Left ventricle myocardium inferior (tissue), 1 donor: ENCODE measurements at regions not wholly inside any gene's neighbourhood (a gene's known extent, or its start where the extent isn't known, plus 50 kb on each side); places are given as distances from the start of the nearest gene placed in this dataset.

Experiments used
- DNase-seq: peaks from one replicate; pipeline ENCODE4 v3.0.0-alpha.2; 2020
- H3K27ac ChIP-seq: fragments of 200-600 bp; replicated peaks from 2 replicates; pipeline ENCODE4 v1.8.0; 2021
- H3K27me3 ChIP-seq: fragments of 200-600 bp; 2 replicates; pipeline ENCODE4 v1.8.0; 2021; ENCODE audit warnings: low read depth
- H3K36me3 ChIP-seq: fragments of 200-600 bp; 2 replicates; pipeline ENCODE4 v1.8.0; 2021
- H3K4me1 ChIP-seq: fragments of 200-600 bp; 2 replicates; pipeline ENCODE4 v1.8.0; 2021
- H3K4me3 ChIP-seq: fragments of 200-600 bp; 2 replicates; pipeline ENCODE4 v1.8.0; 2021; ENCODE audit warnings: mild to moderate bottlenecking, moderate library complexity
- H3K9me3 ChIP-seq: fragments of 200-600 bp; replicated peaks from 2 replicates; pipeline ENCODE4 v1.8.0; 2021
- intact Hi-C: fragments of 100-400 bp; cut with micrococcal nuclease; formaldehyde crosslinking; loops from one replicate; pipeline ENCODE4 v1.11.0; 2022
- TF ChIP-seq, protein P1 (sequence below): fragments of 200-600 bp; IDR thresholded peaks from 2 replicates; pipeline ENCODE4 v1.8.0; 2021; ENCODE audit warnings: antibody characterized with exemption, mild to moderate bottlenecking, borderline replicate concordance
- donor health status: DM: no; HTN: yes; CAD: no; lungs with severe emphysema.

DNA sequence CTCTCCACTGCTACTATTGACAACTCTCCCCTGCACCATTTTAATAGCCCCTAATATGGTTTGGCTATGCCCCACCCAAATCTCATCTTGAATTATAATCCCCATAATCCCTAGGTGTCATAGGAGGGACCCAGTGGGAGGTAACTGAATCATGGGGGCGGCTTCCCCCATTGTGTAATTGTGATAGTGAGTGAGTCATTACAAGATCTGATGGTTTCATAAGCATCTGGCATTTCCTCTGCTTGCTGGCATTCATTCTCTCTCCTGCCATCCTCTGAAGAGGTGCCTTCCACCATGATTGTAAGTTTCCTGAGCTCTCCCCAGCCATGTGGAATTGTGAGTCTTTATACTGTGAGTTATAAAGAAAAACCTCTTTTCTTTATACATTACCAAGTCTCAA, 74.1 kb upstream of the TCF21 start:
- Histone ChIP-seq H3K4me3 (no peak overlapping the region), H3K27ac (no peak overlapping the region), H3K9me3 (no peaks in the 10 kb centered on the region), H3K36me3 (no peaks in the 10 kb centered on the region), H3K27me3 (no peaks in the 10 kb centered on the region), H3K4me1 (peaks cover 10% of the 10 kb centered on the region)
- no peak for DNase-seq
- TF ChIP-seq, protein P1, sequence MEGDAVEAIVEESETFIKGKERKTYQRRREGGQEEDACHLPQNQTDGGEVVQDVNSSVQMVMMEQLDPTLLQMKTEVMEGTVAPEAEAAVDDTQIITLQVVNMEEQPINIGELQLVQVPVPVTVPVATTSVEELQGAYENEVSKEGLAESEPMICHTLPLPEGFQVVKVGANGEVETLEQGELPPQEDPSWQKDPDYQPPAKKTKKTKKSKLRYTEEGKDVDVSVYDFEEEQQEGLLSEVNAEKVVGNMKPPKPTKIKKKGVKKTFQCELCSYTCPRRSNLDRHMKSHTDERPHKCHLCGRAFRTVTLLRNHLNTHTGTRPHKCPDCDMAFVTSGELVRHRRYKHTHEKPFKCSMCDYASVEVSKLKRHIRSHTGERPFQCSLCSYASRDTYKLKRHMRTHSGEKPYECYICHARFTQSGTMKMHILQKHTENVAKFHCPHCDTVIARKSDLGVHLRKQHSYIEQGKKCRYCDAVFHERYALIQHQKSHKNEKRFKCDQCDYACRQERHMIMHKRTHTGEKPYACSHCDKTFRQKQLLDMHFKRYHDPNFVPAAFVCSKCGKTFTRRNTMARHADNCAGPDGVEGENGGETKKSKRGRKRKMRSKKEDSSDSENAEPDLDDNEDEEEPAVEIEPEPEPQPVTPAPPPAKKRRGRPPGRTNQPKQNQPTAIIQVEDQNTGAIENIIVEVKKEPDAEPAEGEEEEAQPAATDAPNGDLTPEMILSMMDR: no peak
- intact Hi-C loops: no loop called here

DNA sequence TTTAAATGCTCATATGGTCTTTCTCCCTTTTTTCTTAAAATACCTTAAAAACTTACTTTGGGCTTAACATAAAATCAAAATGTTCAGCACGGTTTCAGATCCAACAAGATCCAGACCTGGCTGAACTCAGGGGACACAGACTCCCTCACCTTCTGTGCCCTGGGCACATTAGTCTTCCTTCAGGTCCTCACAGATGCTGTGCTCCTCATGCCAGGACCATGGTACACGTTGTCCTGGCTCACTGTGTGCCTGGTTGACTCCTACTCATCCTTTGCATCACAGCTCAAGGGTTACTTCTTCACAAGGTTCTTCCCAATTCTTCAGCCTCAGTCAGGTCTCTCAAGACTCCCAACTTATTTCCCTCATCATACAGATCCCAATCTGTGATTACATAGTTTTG, 73.6 kb upstream of the TCF21 start:
- Histone ChIP-seq H3K36me3 (no peaks in the 10 kb centered on the region), H3K27ac (peak overlapping the region; percentile 11), H3K4me1 (peaks cover 10% of the 10 kb centered on the region), H3K4me3 (no peak overlapping the region), H3K27me3 (no peaks in the 10 kb centered on the region), H3K9me3 (no peaks in the 10 kb centered on the region)
- intact Hi-C loops: no loop called here
- DNase-seq: no peak
- TF ChIP-seq, protein P1: no peak

DNA sequence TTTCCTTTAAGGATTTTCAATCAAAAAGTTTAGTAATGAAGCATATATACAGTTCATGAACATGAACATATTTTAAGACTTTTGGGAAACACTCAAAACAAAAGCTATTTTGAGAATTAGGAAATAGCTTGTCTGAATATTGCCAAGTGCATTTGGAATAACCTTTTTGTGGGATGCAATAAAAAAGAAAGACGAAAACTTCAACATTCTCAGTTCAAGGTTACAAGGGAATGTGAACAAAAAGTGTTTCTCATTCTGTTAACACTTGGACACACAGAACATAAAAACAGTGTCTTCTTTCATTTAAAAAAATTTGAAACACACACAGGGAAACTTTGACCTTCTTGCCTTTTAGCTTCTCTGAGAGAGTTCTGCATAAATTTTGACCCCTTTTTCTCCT, 72.7 kb upstream of the TCF21 start:
- H3K4me1 ChIP-seq: peaks cover 10% of the 10 kb centered on the region
- DNase-seq: no peak
- no peaks in the 10 kb centered on the region for H3K27me3 ChIP-seq
- no peak overlapping the region for H3K4me3 ChIP-seq
- no peaks in the 10 kb centered on the region for H3K9me3 ChIP-seq
- H3K36me3 ChIP-seq: no peaks in the 10 kb centered on the region
- TF ChIP-seq, protein P1: no peak
- peak overlapping the region; percentile 11 for H3K27ac ChIP-seq
- intact Hi-C loops: no loop called here

DNA sequence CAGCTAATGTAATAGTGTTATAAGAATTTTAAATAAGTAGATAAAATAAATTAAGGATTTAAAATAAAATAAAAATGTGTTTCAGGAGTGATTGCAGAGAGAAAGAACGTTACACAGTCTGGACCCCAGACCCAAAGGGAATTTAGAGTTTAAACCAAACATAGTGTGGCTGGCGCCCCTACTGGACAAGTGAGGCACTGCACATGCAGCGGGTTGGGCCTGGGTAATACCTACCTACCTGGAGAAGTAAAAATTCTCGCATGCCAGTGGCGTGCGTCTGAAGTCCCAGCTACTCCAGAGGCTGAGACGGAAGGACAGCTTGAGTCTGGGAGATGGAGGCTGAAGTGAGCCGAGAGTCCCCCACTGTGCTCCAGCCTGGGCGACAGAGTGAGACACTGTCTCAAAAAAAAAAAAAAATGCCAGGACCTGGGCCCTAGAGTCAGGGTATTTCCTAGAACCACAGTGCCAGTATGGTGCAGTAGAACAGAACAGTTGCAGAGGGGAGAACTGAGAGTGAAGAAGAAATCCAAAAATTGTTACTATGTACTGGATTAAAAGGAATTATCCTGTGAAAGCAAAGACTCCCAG, 71.4 kb upstream of the TCF21 start:
- DNase-seq: no peak
- H3K4me3 ChIP-seq: no peak overlapping the region
- H3K36me3 ChIP-seq: no peaks in the 10 kb centered on the region
- intact Hi-C loops: no loop called here
- TF ChIP-seq, protein P1: peak; percentile 48
- H3K27me3 ChIP-seq: no peaks in the 10 kb centered on the region
- peaks cover 10% of the 10 kb centered on the region for H3K4me1 ChIP-seq
- no peaks in the 10 kb centered on the region for H3K9me3 ChIP-seq
- no peak overlapping the region for H3K27ac ChIP-seq

DNA sequence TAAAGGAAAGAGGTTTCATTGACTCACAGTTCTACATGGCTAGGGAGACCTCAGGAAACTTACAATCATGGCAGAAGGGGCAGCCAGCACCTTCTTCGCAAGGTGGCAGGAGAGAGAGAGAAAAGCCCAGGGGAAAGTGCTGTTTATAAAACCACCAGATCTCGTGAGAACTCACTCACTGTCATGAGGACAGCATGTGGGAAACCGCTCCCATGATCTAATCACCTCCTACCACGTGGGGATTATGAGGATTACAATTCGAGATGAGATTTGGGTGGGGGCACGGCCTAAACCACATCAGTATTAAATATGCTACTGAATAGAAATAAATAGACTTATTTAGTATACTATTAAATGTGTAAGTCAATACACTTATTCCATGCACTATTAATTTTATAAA, 70.6 kb upstream of the TCF21 start:
- Histone ChIP-seq H3K4me1 (peaks cover 10% of the 10 kb centered on the region), H3K27ac (no peak overlapping the region), H3K27me3 (no peaks in the 10 kb centered on the region), H3K36me3 (no peaks in the 10 kb centered on the region), H3K4me3 (no peak overlapping the region), H3K9me3 (no peaks in the 10 kb centered on the region)
- intact Hi-C loops: no loop called here
- no peak for DNase-seq
- TF ChIP-seq, protein P1: no peak
